Osteocyte (in vitro differentiated cells): ENCODE measurements at regions not wholly inside any gene's neighbourhood (a gene's known extent, or its start where the extent isn't known, plus 50 kb on each side); places are given as distances from the start of the nearest gene placed in this dataset.

ENCODE experiments used
- DNase-seq: peaks from one replicate; pipeline ENCODE4 v3.0.0; 2021; ENCODE audit warnings: mixed read lengths; ENCODE audit not compliant: unreplicated experiment; ENCODE audit errors: extremely low spot score
- H3K27ac Mint-ChIP-seq: one replicate; pipeline ENCODE4 v1.8.0; 2021; ENCODE audit warnings: mild to moderate bottlenecking, mixed read lengths; ENCODE audit not compliant: unreplicated experiment
- H3K27me3 Mint-ChIP-seq: one replicate; pipeline ENCODE4 v1.8.0; 2021; ENCODE audit warnings: mixed read lengths; ENCODE audit not compliant: unreplicated experiment
- H3K36me3 Mint-ChIP-seq: one replicate; pipeline ENCODE4 v1.8.0; 2021; ENCODE audit warnings: mixed read lengths; ENCODE audit not compliant: unreplicated experiment
- H3K4me1 Mint-ChIP-seq: one replicate; pipeline ENCODE4 v1.8.0; 2021; ENCODE audit warnings: mixed read lengths; ENCODE audit not compliant: unreplicated experiment
- H3K4me3 Mint-ChIP-seq: one replicate; pipeline ENCODE4 v1.8.0; 2021; ENCODE audit warnings: mild to moderate bottlenecking, moderate library complexity, mixed read lengths; ENCODE audit not compliant: unreplicated experiment
- H3K9me3 Mint-ChIP-seq: one replicate; pipeline ENCODE4 v1.8.0; 2021; ENCODE audit warnings: mixed read lengths; ENCODE audit not compliant: unreplicated experiment
- TF ChIP-seq, protein P1 (sequence below): fragments of 200-600 bp; sonication (generic); IDR thresholded peaks from 2 replicates; pipeline ENCODE4 v1.5.0; 2021; ENCODE audit warnings: antibody characterized with exemption, mild to moderate bottlenecking, moderate library complexity

- Mint-ChIP-seq H3K4me3 (no peak overlapping the region), H3K4me1 (peaks cover 3% of the 10 kb centered on the region), H3K27ac (no peak overlapping the region), H3K36me3 (no peaks in the 10 kb centered on the region), H3K27me3 (peaks cover 38% of the 10 kb centered on the region), H3K9me3 (no peaks in the 10 kb centered on the region)
- TF ChIP-seq, protein P1, sequence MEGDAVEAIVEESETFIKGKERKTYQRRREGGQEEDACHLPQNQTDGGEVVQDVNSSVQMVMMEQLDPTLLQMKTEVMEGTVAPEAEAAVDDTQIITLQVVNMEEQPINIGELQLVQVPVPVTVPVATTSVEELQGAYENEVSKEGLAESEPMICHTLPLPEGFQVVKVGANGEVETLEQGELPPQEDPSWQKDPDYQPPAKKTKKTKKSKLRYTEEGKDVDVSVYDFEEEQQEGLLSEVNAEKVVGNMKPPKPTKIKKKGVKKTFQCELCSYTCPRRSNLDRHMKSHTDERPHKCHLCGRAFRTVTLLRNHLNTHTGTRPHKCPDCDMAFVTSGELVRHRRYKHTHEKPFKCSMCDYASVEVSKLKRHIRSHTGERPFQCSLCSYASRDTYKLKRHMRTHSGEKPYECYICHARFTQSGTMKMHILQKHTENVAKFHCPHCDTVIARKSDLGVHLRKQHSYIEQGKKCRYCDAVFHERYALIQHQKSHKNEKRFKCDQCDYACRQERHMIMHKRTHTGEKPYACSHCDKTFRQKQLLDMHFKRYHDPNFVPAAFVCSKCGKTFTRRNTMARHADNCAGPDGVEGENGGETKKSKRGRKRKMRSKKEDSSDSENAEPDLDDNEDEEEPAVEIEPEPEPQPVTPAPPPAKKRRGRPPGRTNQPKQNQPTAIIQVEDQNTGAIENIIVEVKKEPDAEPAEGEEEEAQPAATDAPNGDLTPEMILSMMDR, result no peak
- no peak for DNase-seq
Measured at GRCh38 chr11:119797736-119798135, 68.7 kb upstream of the NECTIN1 start.

GRCh38 chr11:119797123-119797611 is 68.2 kb upstream of the NECTIN1 start:
- Mint-ChIP-seq H3K36me3 (no peaks in the 10 kb centered on the region), H3K4me1 (peaks cover 4% of the 10 kb centered on the region), H3K9me3 (no peaks in the 10 kb centered on the region), H3K27me3 (peaks cover 38% of the 10 kb centered on the region), H3K27ac (no peak overlapping the region), H3K4me3 (no peak overlapping the region)
- no peak for DNase-seq
- TF ChIP-seq, protein P1, result no peak

- Mint-ChIP-seq H3K27me3 (peaks cover 35% of the 10 kb centered on the region), H3K9me3 (no peaks in the 10 kb centered on the region), H3K36me3 (no peaks in the 10 kb centered on the region), H3K4me1 (peaks cover 10% of the 10 kb centered on the region), H3K27ac (no peak overlapping the region), H3K4me3 (no peak overlapping the region)
- DNase-seq, result no peak
- TF ChIP-seq, protein P1, result no peak
Measured at GRCh38 chr11:119796363-119797060, 67.5 kb upstream of the NECTIN1 start.

DNA sequence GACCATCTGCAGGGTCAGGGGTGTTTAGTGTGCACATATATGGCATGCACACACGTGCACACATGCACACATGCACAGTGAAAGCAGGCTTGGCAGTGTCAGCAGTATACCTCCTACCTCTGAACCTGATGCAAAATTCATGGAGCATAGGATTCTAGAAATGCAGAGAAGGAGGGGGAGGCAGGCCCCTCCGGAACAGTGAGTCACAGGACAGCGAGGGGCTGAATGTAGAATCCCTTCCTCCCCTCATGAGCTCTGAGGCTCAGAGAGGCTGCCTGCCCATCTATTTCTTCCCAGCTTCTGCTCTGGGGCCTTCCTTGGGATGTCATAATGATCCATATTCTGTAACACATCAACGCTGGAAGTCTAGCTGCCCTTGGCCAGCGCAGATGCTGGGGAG is 66.7 kb upstream of the NECTIN1 start:
- Mint-ChIP-seq H3K36me3 (no peaks in the 10 kb centered on the region), H3K27ac (no peak overlapping the region), H3K4me1 (peaks cover 15% of the 10 kb centered on the region), H3K4me3 (no peak overlapping the region), H3K27me3 (peaks cover 29% of the 10 kb centered on the region), H3K9me3 (no peaks in the 10 kb centered on the region)
- TF ChIP-seq, protein P1, result no peak
- no peak for DNase-seq

- TF ChIP-seq, protein P1, result no peak
- Mint-ChIP-seq H3K4me3 (no peak overlapping the region), H3K36me3 (no peaks in the 10 kb centered on the region), H3K27me3 (peaks cover 28% of the 10 kb centered on the region), H3K27ac (no peak overlapping the region), H3K9me3 (no peaks in the 10 kb centered on the region), H3K4me1 (peaks cover 15% of the 10 kb centered on the region)
- DNase-seq, result no peak
Measured at GRCh38 chr11:119795231-119795630, 66.2 kb upstream of the NECTIN1 start.
